ENCODE measurements at regions not wholly inside any gene's neighbourhood (a gene's known extent, or its start where the extent isn't known, plus 50 kb on each side); places are given as distances from the start of the nearest gene placed in this dataset.

DNA sequence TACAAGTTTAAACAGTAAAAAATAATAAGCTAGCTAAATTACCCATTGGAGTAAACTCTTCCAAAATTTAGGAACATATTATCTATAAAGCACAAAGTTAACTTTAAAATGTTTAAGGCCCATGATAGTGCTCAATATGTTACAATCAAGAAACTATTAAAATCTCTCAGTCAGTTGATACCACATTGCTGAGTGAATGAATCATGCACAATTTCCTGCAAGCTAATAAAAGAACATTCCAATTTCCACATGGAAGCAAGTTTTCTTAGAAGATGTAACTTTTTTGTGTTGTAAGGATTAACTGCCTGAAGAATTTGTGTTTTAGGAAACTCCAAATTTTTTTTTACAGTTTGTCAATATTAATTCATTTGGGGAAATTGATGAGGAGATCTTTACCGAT, 666.6 kb downstream of the SLITRK1 start:
- H3K27ac ChIP-seq (ENCODE audit: low read depth) = no peak overlapping the region
- no peak overlapping the region for H3K4me2 ChIP-seq
- Mint-ChIP-seq H3K27me3 (ENCODE audit: insufficient read depth, low read depth, poor library complexity) (no peaks in the 10 kb centered on the region), H3K9me3 (peaks cover 3% of the 10 kb centered on the region; the same call in 1 of the 3 replicates), H3K4me3 (no peak overlapping the region), H3K36me3 (ENCODE audit: low read depth) (no peaks in the 10 kb centered on the region; the same call in 1 of the 3 replicates), H3K4me1 (peaks cover 18% of the 10 kb centered on the region), H3K27ac (no peak overlapping the region)
- H3K36me3 ChIP-seq (ENCODE audit: insufficient read depth) = no peaks in the 10 kb centered on the region
- H4K20me1 ChIP-seq (replicated peaks; ENCODE audit: insufficient read depth) = no peaks in the 10 kb centered on the region
- DNase-seq (ENCODE audit: low spot score) (no peak), ATAC-seq (no peak)
- H3F3A ChIP-seq (replicated peaks; ENCODE audit: low read depth) = no peaks in the 10 kb centered on the region
- H3K27me3 ChIP-seq (ENCODE audit: insufficient read depth) = no peaks in the 10 kb centered on the region
- no peaks in the 10 kb centered on the region for H3K79me2 ChIP-seq (replicated peaks; ENCODE audit: insufficient read depth)
- H3K4me1 ChIP-seq (ENCODE audit: insufficient read depth) = peaks cover 20% of the 10 kb centered on the region
- no peaks in the 10 kb centered on the region for H3K9me2 ChIP-seq (ENCODE audit: insufficient read depth)
- no peak overlapping the region for H3K4me3 ChIP-seq
- H2AFZ ChIP-seq = no peak overlapping the region
- TF ChIP-seq NANOG (IDR thresholded peaks at IDR 0.05; ENCODE audit: borderline replicate concordance) (no peak), EZH2 (IDR thresholded peaks at IDR 0.05; ENCODE audit: low read depth, unreplicated experiment) (no peak), POLR2AphosphoS5 (IDR thresholded peaks at IDR 0.05; ENCODE audit: low read depth) (no peak), JUNB (IDR thresholded peaks at IDR 0.05; ENCODE audit: unreplicated experiment) (no peak), ZNF331 (CRISPR knock-in tag; IDR thresholded peaks at IDR 0.05; ENCODE audit: low read depth) (no peak), ZNF114 (CRISPR knock-in tag; IDR thresholded peaks at IDR 0.05) (no peak), EZH2phosphoT487 (IDR thresholded peaks at IDR 0.05; ENCODE audit: unreplicated experiment) (no peak)
- TF ChIP-seq, protein P1, sequence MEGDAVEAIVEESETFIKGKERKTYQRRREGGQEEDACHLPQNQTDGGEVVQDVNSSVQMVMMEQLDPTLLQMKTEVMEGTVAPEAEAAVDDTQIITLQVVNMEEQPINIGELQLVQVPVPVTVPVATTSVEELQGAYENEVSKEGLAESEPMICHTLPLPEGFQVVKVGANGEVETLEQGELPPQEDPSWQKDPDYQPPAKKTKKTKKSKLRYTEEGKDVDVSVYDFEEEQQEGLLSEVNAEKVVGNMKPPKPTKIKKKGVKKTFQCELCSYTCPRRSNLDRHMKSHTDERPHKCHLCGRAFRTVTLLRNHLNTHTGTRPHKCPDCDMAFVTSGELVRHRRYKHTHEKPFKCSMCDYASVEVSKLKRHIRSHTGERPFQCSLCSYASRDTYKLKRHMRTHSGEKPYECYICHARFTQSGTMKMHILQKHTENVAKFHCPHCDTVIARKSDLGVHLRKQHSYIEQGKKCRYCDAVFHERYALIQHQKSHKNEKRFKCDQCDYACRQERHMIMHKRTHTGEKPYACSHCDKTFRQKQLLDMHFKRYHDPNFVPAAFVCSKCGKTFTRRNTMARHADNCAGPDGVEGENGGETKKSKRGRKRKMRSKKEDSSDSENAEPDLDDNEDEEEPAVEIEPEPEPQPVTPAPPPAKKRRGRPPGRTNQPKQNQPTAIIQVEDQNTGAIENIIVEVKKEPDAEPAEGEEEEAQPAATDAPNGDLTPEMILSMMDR (conservative IDR thresholded peaks at IDR 0.05; ENCODE audit: low read depth in 2 of 2) = no peak
- TF ChIP-seq, protein P2, sequence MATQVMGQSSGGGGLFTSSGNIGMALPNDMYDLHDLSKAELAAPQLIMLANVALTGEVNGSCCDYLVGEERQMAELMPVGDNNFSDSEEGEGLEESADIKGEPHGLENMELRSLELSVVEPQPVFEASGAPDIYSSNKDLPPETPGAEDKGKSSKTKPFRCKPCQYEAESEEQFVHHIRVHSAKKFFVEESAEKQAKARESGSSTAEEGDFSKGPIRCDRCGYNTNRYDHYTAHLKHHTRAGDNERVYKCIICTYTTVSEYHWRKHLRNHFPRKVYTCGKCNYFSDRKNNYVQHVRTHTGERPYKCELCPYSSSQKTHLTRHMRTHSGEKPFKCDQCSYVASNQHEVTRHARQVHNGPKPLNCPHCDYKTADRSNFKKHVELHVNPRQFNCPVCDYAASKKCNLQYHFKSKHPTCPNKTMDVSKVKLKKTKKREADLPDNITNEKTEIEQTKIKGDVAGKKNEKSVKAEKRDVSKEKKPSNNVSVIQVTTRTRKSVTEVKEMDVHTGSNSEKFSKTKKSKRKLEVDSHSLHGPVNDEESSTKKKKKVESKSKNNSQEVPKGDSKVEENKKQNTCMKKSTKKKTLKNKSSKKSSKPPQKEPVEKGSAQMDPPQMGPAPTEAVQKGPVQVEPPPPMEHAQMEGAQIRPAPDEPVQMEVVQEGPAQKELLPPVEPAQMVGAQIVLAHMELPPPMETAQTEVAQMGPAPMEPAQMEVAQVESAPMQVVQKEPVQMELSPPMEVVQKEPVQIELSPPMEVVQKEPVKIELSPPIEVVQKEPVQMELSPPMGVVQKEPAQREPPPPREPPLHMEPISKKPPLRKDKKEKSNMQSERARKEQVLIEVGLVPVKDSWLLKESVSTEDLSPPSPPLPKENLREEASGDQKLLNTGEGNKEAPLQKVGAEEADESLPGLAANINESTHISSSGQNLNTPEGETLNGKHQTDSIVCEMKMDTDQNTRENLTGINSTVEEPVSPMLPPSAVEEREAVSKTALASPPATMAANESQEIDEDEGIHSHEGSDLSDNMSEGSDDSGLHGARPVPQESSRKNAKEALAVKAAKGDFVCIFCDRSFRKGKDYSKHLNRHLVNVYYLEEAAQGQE (IDR thresholded peaks at IDR 0.05; ENCODE audit: unreplicated experiment) = no peak

DNA sequence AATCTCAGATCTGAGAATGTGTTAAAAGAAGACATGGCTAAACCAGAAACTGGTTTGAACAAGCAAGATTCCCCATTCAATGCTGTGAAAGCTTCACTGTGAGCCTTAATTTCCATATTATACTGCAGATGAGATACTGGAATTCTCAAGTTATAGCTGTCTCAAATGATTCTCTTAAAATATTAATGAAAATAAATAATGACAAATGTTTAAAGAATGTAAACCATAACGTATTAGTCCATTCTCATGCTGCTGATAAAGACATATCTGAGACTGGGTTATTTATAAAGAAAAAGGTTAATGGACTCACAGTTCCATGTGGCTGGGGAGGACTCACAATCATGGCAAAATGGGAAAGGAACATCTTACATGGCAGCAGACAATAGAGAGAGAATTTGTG, 667.8 kb downstream of the SLITRK1 start:
- no peaks in the 10 kb centered on the region for H3K27me3 Mint-ChIP-seq (ENCODE audit: insufficient read depth, low read depth, poor library complexity)
- Histone ChIP-seq H3K4me3 (no peak overlapping the region), H3K4me1 (ENCODE audit: insufficient read depth) (peaks cover 20% of the 10 kb centered on the region), H3K36me3 (ENCODE audit: insufficient read depth) (no peaks in the 10 kb centered on the region), H3K27ac (ENCODE audit: low read depth) (no peak overlapping the region), H2AFZ (no peak overlapping the region), H4K20me1 (replicated peaks; ENCODE audit: insufficient read depth) (no peaks in the 10 kb centered on the region), H3K27me3 (ENCODE audit: insufficient read depth) (no peaks in the 10 kb centered on the region), H3K9me2 (ENCODE audit: insufficient read depth) (no peaks in the 10 kb centered on the region), H3K79me2 (replicated peaks; ENCODE audit: insufficient read depth) (no peaks in the 10 kb centered on the region), H3K4me2 (no peak overlapping the region), H3F3A (replicated peaks; ENCODE audit: low read depth) (no peaks in the 10 kb centered on the region)
- H3K4me3 Mint-ChIP-seq = no peak overlapping the region
- peaks cover 18% of the 10 kb centered on the region for H3K4me1 Mint-ChIP-seq
- ATAC-seq (no peak), DNase-seq (ENCODE audit: low spot score) (no peak)
- peaks cover 2% of the 10 kb centered on the region; the same call in 2 of the 3 replicates for H3K36me3 Mint-ChIP-seq (ENCODE audit: low read depth)
- peaks cover 3% of the 10 kb centered on the region; the same call in 1 of the 3 replicates for H3K9me3 Mint-ChIP-seq
- H3K27ac Mint-ChIP-seq = no peak overlapping the region
- TF ChIP-seq STAT1 (IDR thresholded peaks at IDR 0.05; ENCODE audit: unreplicated experiment) (no peak), CREB1 (CRISPR knock-in tag; IDR thresholded peaks at IDR 0.05; ENCODE audit: low read depth) (no peak), POLR2AphosphoS5 (IDR thresholded peaks at IDR 0.05; ENCODE audit: low read depth) (no peak), ZNF114 (CRISPR knock-in tag; IDR thresholded peaks at IDR 0.05) (no peak), JUNB (IDR thresholded peaks at IDR 0.05; ENCODE audit: unreplicated experiment) (no peak), ZNF331 (CRISPR knock-in tag; IDR thresholded peaks at IDR 0.05; ENCODE audit: low read depth) (no peak)
- TF ChIP-seq, protein P3, sequence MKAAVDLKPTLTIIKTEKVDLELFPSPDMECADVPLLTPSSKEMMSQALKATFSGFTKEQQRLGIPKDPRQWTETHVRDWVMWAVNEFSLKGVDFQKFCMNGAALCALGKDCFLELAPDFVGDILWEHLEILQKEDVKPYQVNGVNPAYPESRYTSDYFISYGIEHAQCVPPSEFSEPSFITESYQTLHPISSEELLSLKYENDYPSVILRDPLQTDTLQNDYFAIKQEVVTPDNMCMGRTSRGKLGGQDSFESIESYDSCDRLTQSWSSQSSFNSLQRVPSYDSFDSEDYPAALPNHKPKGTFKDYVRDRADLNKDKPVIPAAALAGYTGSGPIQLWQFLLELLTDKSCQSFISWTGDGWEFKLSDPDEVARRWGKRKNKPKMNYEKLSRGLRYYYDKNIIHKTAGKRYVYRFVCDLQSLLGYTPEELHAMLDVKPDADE (IDR thresholded peaks at IDR 0.05) = no peak
- TF ChIP-seq, protein P1 (conservative IDR thresholded peaks at IDR 0.05; ENCODE audit: low read depth in 2 of 2) = no peak
- TF ChIP-seq, protein P2 (IDR thresholded peaks at IDR 0.05; ENCODE audit: unreplicated experiment) = no peak
